ENCODE measurements at regions not wholly inside any gene's neighbourhood (a gene's known extent, or its start where the extent isn't known, plus 50 kb on each side); places are given as distances from the start of the nearest gene placed in this dataset.

GRCh38 chr1:36580524-36580923 lies 97.8 kb upstream of the CSF3R start:
- TF ChIP-seq POLR2A (IDR thresholded peaks at IDR 0.05) (no peak), CTCF (IDR thresholded peaks at IDR 0.05) (no peak)

Data from esophagus squamous epithelium (tissue), 4 donors.